HCT116 (cell line): ENCODE measurements at regions not wholly inside any gene's neighbourhood (a gene's known extent, or its start where the extent isn't known, plus 50 kb on each side); places are given as distances from the start of the nearest gene placed in this dataset.

ENCODE experiments used
- ATAC-seq: fragments of 200-7000 bp; cut with Tn5 transposase; 2 replicates; pipeline ENCODE4 v1.9.1; 2020; ENCODE audit warnings: mild to moderate bottlenecking, moderate library complexity
- BruUV-seq: library from RNA; stranded (reverse); fragments of 400-500 nt; replicated peaks from 2 replicates; lab custom pipeline; 2021; lab: Mats Ljungman, UMichigan
- CTCF ChIA-PET: fragments of 300-600 bp; sonication (Branson Sonifier 250); formaldehyde crosslinking; loops from one replicate; lab custom pipeline; 2021; ENCODE audit warnings: antibody characterized with exemption; lab: Charles Lee
- POLR2A ChIA-PET: fragments of 300-600, 350-600 bp; sonication (Branson Sonifier 250); formaldehyde crosslinking; loops from one replicate; lab custom pipeline; 2021; ENCODE audit warnings: antibody characterized with exemption; lab: Charles Lee
- RAD21 ChIA-PET, 2 experiments: fragments of 300-600 bp; sonication (Branson Sonifier 250); formaldehyde crosslinking; loops; one replicate each; lab custom pipeline; 2023; ENCODE audit warnings: low total read pairs in 2 of 2; ENCODE audit not compliant: uncharacterized antibody in 2 of 2, unreplicated experiment in 2 of 2, low non-redundant PET in 1 of 2; lab: Charles Lee
- DNase-seq: peaks from one replicate; pipeline ENCODE4 v3.0.0-alpha.2; 2010; ENCODE audit warnings: low read depth, low spot score
- H2AFZ ChIP-seq: fragments of 200-600 bp; shearing (Covaris generic), sonication (generic); 2 replicates; pipeline ENCODE4 v1.6.1; 2017; ENCODE audit warnings: low read depth, mixed run types, mixed read lengths, antibody characterized with exemption, low read length; ENCODE audit not compliant: poor library complexity, severe bottlenecking
- H3K27ac ChIP-seq: 2 replicates; pipeline ENCODE4 v1.5.1; 2012; ENCODE audit warnings: low read depth, low read length
- H3K27me3 ChIP-seq: fragments of 200-600 bp; sonication (generic); 2 replicates; pipeline ENCODE4 v1.6.1; 2016; ENCODE audit warnings: mixed run types, low read length, mixed read lengths; ENCODE audit not compliant: insufficient read depth
- H3K36me3 ChIP-seq, 2 experiments: fragments of 200-500 bp in 1 of 2; fragments of 200-600 bp in 1 of 2; sonication (Bioruptor generic) in 1 of 2; sonication (generic) in 1 of 2; 2 replicates each; pipeline versions ENCODE4 v1.5.1 to v1.6.1; 2014 to 2016; ENCODE audit warnings: low read length in 2 of 2, inconsistent platforms in 1 of 2, mixed read lengths in 1 of 2, mixed run types in 1 of 2; ENCODE audit not compliant: insufficient read depth in 2 of 2, control insufficient read depth in 1 of 2
- H3K4me1 ChIP-seq, 2 experiments: fragments of 200-600 bp in 1 of 2; sonication (generic) in 1 of 2; 2 replicates each; pipeline versions ENCODE4 v1.5.1 to v1.6.1; 2012 to 2017; ENCODE audit warnings: low read length in 2 of 2, inconsistent platforms in 1 of 2, mild to moderate bottlenecking in 1 of 2, mixed read lengths in 1 of 2, mixed run types in 1 of 2, moderate library complexity in 1 of 2; ENCODE audit not compliant: insufficient read depth in 2 of 2, control insufficient read depth in 1 of 2
- H3K4me2 ChIP-seq: fragments of 200-600 bp; sonication (generic); 2 replicates; pipeline ENCODE4 v1.6.1; 2017; ENCODE audit warnings: mixed run types, low read length, mixed read lengths
- H3K4me3 ChIP-seq, 2 experiments: fragments of 200-600 bp in 1 of 2; sonication (generic) in 1 of 2; replicated peaks in 1 of 2; 2 replicates each; pipeline ENCODE4 v1.5.1; 2011 to 2016; ENCODE audit warnings: low read length in 2 of 2, control low read depth in 1 of 2, low read depth in 1 of 2, mild to moderate bottlenecking in 1 of 2, mixed read lengths in 1 of 2, mixed run types in 1 of 2
- H3K79me2 ChIP-seq: fragments of 200-600 bp; sonication (generic); 2 replicates; pipeline ENCODE4 v1.6.1; 2017; ENCODE audit warnings: mild to moderate bottlenecking, mixed run types, low read length, moderate library complexity, mixed read lengths; ENCODE audit not compliant: insufficient read depth
- H3K9ac ChIP-seq: fragments of 200-600 bp; sonication (generic); 2 replicates; pipeline ENCODE4 v1.6.1; 2016; ENCODE audit warnings: low read length, mixed read lengths
- H3K9me2 ChIP-seq: fragments of 200-600 bp; sonication (generic), shearing (Covaris generic); 2 replicates; pipeline ENCODE4 v1.6.1; 2017; ENCODE audit warnings: mixed run types, mild to moderate bottlenecking, moderate library complexity; ENCODE audit not compliant: insufficient read depth
- H3K9me3 ChIP-seq, 2 experiments: fragments of 200-500 bp in 1 of 2; fragments of 200-600 bp in 1 of 2; sonication (Bioruptor generic) in 1 of 2; sonication (generic) in 1 of 2; 2 replicates each; pipeline ENCODE4 v1.6.1; 2014 to 2017; ENCODE audit warnings: low read length in 2 of 2, mixed read lengths in 2 of 2, inconsistent platforms in 1 of 2, low read depth in 1 of 2, mild to moderate bottlenecking in 1 of 2, mixed run types in 1 of 2, moderate library complexity in 1 of 2; ENCODE audit not compliant: control insufficient read depth in 1 of 2, insufficient read depth in 1 of 2
- H4K20me1 ChIP-seq: fragments of 200-600 bp; sonication (generic), shearing (Covaris generic); 2 replicates; pipeline ENCODE4 v1.6.1; 2017; ENCODE audit warnings: mixed run types, mild to moderate bottlenecking, moderate library complexity; ENCODE audit not compliant: insufficient read depth
- CEBPB ChIP-seq: IDR thresholded peaks from 2 replicates; pipeline ENCODE4 v1.6.1; 2012; ENCODE audit warnings: low read depth
- EGR1 ChIP-seq: IDR thresholded peaks from 2 replicates; pipeline ENCODE4 v1.6.1; 2012; ENCODE audit warnings: low read depth
- POLR2A ChIP-seq: IDR thresholded peaks from 2 replicates; pipeline ENCODE4 v1.7.0; 2011; ENCODE audit warnings: borderline replicate concordance; ENCODE audit not compliant: insufficient read depth, insufficient read length; ENCODE audit errors: extremely low read depth
- REST ChIP-seq: IDR thresholded peaks from 2 replicates; pipeline ENCODE4 v1.6.1; 2012; ENCODE audit warnings: low read depth
- YY1 ChIP-seq: IDR thresholded peaks from 2 replicates; pipeline ENCODE4 v1.6.1; 2011; ENCODE audit warnings: low read length, low read depth, moderate library complexity, mild to moderate bottlenecking; ENCODE audit not compliant: insufficient replicate concordance; ENCODE audit errors: extremely low read depth
- ZFX ChIP-seq: fragments of 450-650 bp; IDR thresholded peaks from 2 replicates; pipeline ENCODE4 v1.6.1; 2017
- intact Hi-C: fragments of 100-400 bp; cut with micrococcal nuclease; formaldehyde crosslinking; loops from 2 replicates; pipeline ENCODE4 v1.10.0; 2022

- intact Hi-C loops, result no loop called here
- no peak for ATAC-seq
Observed at GRCh38 chr6:130611366-130611765, 215.8 kb upstream of the SMLR1 start.

More at GRCh38 chr6:130611366-130611765, 215.8 kb upstream of the SMLR1 start:
- Histone ChIP-seq H3K4me3 (no peak overlapping the region), H3K36me3 (0 out of 4 replicates have a peak, but pooled peaks cover 0 to 3% of the 10 kb centered on the region in 2 experiments), H3K4me2 (no peak overlapping the region), H3K9me3 (no peaks in the 10 kb centered on the region), H3K27ac (no peak overlapping the region), H3K79me2 (no peaks in the 10 kb centered on the region), H3K4me1 (peaks cover 0 to 3% of the 10 kb centered on the region in 2 experiments; a peak in 1 of 4 replicates), H3K9me2 (no peaks in the 10 kb centered on the region), H4K20me1 (no peaks in the 10 kb centered on the region), H3K9ac (no peak overlapping the region), H2AFZ (no peak overlapping the region), H3K27me3 (no peaks in the 10 kb centered on the region)
- BruUV-seq, result no TSS peak
- POLR2A ChIA-PET, result no interaction called here
- TF ChIP-seq EGR1, result no peak
- no peak for TF ChIP-seq YY1
- no peak for TF ChIP-seq REST
- no peak for TF ChIP-seq ZFX
- TF ChIP-seq POLR2A, result no peak
- no peak for TF ChIP-seq CEBPB
- no peak for DNase-seq
- RAD21 ChIA-PET, result no interaction called here
- CTCF ChIA-PET, result interaction anchor here (1.0 kb wide), 1 partner anchor 9 kb away, joined by 4 read pairs; no protein-coding TSS in a partner anchor
